HG02588 (cell line): ENCODE measurements at regions not wholly inside any gene's neighbourhood (a gene's known extent, or its start where the extent isn't known, plus 50 kb on each side); places are given as distances from the start of the nearest gene placed in this dataset.
"Not testable (repeated sequence)": the region's sequence is repeated elsewhere in the genome, so short reads cannot be mapped to it uniquely, and the experiment has no call there.

Experiments
- ATAC-seq: cut with Tn5 transposase; IDR thresholded peaks from one replicate; pipeline ENCODE4 v1.9.1; 2021; ENCODE audit warnings: mild to moderate bottlenecking, moderate library complexity; ENCODE audit not compliant: unreplicated experiment

GRCh38 chr3:110430146-110430545 is 641.5 kb upstream of the NECTIN3 start:
- ATAC-seq, result no peak

GRCh38 chr3:110436209-110436608 is 635.4 kb upstream of the NECTIN3 start:
- no peak for ATAC-seq

- not testable (repeated sequence) for ATAC-seq
These were observed 631.5 kb upstream of the NECTIN3 start for GRCh38 chr3:110440066-110440653.

- ATAC-seq, result no peak
These were observed 617.5 kb upstream of the NECTIN3 start for GRCh38 chr3:110454066-110454465.

GRCh38 chr3:110456001-110456400 is 615.6 kb upstream of the NECTIN3 start:
- no peak for ATAC-seq

GRCh38 chr3:110456438-110457138 is 615.0 kb upstream of the NECTIN3 start:
- ATAC-seq, result no peak

GRCh38 chr3:110457508-110457907 is 614.1 kb upstream of the NECTIN3 start:
- ATAC-seq, result no peak

GRCh38 chr3:110459021-110459420 is 612.6 kb upstream of the NECTIN3 start:
- ATAC-seq, result no peak

- no peak for ATAC-seq
These were observed 601.3 kb upstream of the NECTIN3 start for GRCh38 chr3:110470310-110470709.

- no peak for ATAC-seq
These were observed 598.2 kb upstream of the NECTIN3 start for GRCh38 chr3:110473405-110473804.

GRCh38 chr3:110474397-110474796 is 597.2 kb upstream of the NECTIN3 start:
- no peak for ATAC-seq

GRCh38 chr3:110478377-110479054 is 593.1 kb upstream of the NECTIN3 start:
- no peak for ATAC-seq

- no peak for ATAC-seq
These were observed 591.9 kb upstream of the NECTIN3 start for GRCh38 chr3:110479731-110480130.

GRCh38 chr3:110485389-110485788 is 586.2 kb upstream of the NECTIN3 start:
- ATAC-seq, result no peak

GRCh38 chr3:110487840-110488239 is 583.8 kb upstream of the NECTIN3 start:
- no peak for ATAC-seq

GRCh38 chr3:110491413-110491812 is 580.2 kb upstream of the NECTIN3 start:
- ATAC-seq, result no peak

GRCh38 chr3:110492876-110493275 is 578.7 kb upstream of the NECTIN3 start:
- no peak for ATAC-seq

GRCh38 chr3:110493438-110494092 is 578.1 kb upstream of the NECTIN3 start:
- no peak for ATAC-seq

GRCh38 chr3:110494093-110494490 is 577.5 kb upstream of the NECTIN3 start:
- no peak for ATAC-seq

- ATAC-seq, result no peak
These were observed 576.9 kb upstream of the NECTIN3 start for GRCh38 chr3:110494728-110495127.

- no peak for ATAC-seq
These were observed 576.3 kb upstream of the NECTIN3 start for GRCh38 chr3:110495201-110495927.
